GM18861 (cell line): ENCODE measurements at regions not wholly inside any gene's neighbourhood (a gene's known extent, or its start where the extent isn't known, plus 50 kb on each side); places are given as distances from the start of the nearest gene placed in this dataset.

ENCODE experiments used
- ATAC-seq: cut with Tn5 transposase; IDR thresholded peaks from one replicate; pipeline ENCODE4 v1.9.1; 2021; ENCODE audit not compliant: unreplicated experiment

- no peak for ATAC-seq
These were observed 357.3 kb upstream of the RASGEF1B start for GRCh38 chr4:81828991-81829390.

- peak; percentile 92 for ATAC-seq
These were observed 356.0 kb upstream of the RASGEF1B start for GRCh38 chr4:81827577-81828202.

GRCh38 chr4:81826817-81827424, 355.2 kb upstream of the RASGEF1B start:
- ATAC-seq = no peak

- no peak for ATAC-seq
These were observed 354.6 kb upstream of the RASGEF1B start for GRCh38 chr4:81826335-81826734.

GRCh38 chr4:81818385-81818920, 346.7 kb upstream of the RASGEF1B start:
- ATAC-seq = no peak

GRCh38 chr4:81816031-81816761, 344.5 kb upstream of the RASGEF1B start:
- ATAC-seq = no peak

- no peak for ATAC-seq
These were observed 343.4 kb upstream of the RASGEF1B start for GRCh38 chr4:81814987-81815541.

GRCh38 chr4:81811562-81812293, 340.0 kb upstream of the RASGEF1B start:
- ATAC-seq = no peak

- no peak for ATAC-seq
These were observed 336.4 kb upstream of the RASGEF1B start for GRCh38 chr4:81808011-81808672.

GRCh38 chr4:81807386-81807785, 335.7 kb upstream of the RASGEF1B start:
- ATAC-seq = no peak

GRCh38 chr4:81806485-81806884, 334.8 kb upstream of the RASGEF1B start:
- no peak for ATAC-seq

GRCh38 chr4:81804849-81805248, 333.1 kb upstream of the RASGEF1B start:
- no peak for ATAC-seq

- ATAC-seq = no peak
These were observed 330.7 kb upstream of the RASGEF1B start for GRCh38 chr4:81802285-81802846.

- ATAC-seq = no peak
These were observed 327.7 kb upstream of the RASGEF1B start for GRCh38 chr4:81799371-81799770.

- ATAC-seq = peak; percentile 75
These were observed 325.3 kb upstream of the RASGEF1B start for GRCh38 chr4:81796790-81797528.

- no peak for ATAC-seq
These were observed 320.8 kb upstream of the RASGEF1B start for GRCh38 chr4:81792521-81792920.

- ATAC-seq = no peak
These were observed 318.8 kb upstream of the RASGEF1B start for GRCh38 chr4:81790477-81790876.

GRCh38 chr4:81789741-81790399, 318.2 kb upstream of the RASGEF1B start:
- no peak for ATAC-seq

GRCh38 chr4:81789158-81789557, 317.5 kb upstream of the RASGEF1B start:
- no peak for ATAC-seq
